Erythroblast (primary cell): ENCODE measurements at regions not wholly inside any gene's neighbourhood (a gene's known extent, or its start where the extent isn't known, plus 50 kb on each side); places are given as distances from the start of the nearest gene placed in this dataset.

Source experiments
- GATA1 ChIP-seq: IDR thresholded peaks from 2 replicates; pipeline ENCODE4 v1.6.1; 2011; ENCODE audit warnings: low read depth, mild to moderate bottlenecking, control low read depth, low read length, moderate library complexity
- POLR2A ChIP-seq: IDR thresholded peaks from 2 replicates; pipeline ENCODE4 v1.6.1; 2011; ENCODE audit warnings: mild to moderate bottlenecking, low read length

DNA sequence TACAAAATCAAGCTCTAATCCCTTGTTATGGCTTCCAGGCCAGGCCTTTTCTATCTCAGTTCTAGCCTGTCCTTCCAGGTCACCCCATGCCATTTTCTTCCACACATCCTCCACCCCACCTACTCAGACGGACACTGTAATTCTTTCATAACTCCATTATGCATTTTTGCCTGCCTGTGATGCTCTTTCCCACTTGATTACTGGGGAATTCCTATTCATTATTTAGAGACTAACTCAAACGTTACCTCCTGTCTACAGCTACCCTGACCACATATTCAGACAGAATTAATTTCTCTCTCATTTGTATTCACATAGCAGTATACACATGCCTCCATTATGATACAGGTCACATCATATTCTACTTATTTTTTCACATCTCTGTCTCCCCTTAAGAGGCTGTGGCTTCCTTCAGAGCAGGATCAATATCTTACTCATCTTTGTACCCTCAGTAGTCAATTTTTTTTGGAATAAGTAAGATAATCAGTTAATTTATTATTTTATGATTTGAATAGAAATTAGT is 156.5 kb upstream of the ZC3H12C start:
- TF ChIP-seq POLR2A (no peak), GATA1 (no peak)
